ENCODE measurements at regions not wholly inside any gene's neighbourhood (a gene's known extent, or its start where the extent isn't known, plus 50 kb on each side); places are given as distances from the start of the nearest gene placed in this dataset.

DNA sequence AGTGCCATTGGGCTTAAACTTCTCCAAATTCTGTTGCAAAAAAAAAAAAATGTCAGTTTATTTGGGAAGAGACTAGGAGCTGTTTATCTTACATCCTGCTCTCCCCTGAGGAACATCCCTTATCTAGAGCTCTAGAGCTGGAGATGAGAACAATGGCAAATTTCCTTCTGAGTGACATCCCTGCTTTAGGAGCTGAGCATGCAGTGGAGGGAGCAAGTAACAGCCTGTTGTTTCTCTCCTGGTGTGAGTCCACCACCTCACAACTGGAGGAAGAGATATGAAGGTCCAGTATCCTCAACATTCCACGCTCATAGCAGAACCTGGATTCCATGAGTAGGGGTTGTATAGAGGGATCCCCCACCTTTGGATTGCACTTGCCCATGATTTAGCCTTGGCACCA is 676.4 kb downstream of the PCDH18 start:
- Histone ChIP-seq H3K4me3 (no peak overlapping the region), H3K9me3 (no peaks in the 10 kb centered on the region), H3K27me3 (no peaks in the 10 kb centered on the region), H3K27ac (no peak overlapping the region), H3K4me1 (no peaks in the 10 kb centered on the region), H3K36me3 (no peaks in the 10 kb centered on the region)
- TF ChIP-seq, protein P1, sequence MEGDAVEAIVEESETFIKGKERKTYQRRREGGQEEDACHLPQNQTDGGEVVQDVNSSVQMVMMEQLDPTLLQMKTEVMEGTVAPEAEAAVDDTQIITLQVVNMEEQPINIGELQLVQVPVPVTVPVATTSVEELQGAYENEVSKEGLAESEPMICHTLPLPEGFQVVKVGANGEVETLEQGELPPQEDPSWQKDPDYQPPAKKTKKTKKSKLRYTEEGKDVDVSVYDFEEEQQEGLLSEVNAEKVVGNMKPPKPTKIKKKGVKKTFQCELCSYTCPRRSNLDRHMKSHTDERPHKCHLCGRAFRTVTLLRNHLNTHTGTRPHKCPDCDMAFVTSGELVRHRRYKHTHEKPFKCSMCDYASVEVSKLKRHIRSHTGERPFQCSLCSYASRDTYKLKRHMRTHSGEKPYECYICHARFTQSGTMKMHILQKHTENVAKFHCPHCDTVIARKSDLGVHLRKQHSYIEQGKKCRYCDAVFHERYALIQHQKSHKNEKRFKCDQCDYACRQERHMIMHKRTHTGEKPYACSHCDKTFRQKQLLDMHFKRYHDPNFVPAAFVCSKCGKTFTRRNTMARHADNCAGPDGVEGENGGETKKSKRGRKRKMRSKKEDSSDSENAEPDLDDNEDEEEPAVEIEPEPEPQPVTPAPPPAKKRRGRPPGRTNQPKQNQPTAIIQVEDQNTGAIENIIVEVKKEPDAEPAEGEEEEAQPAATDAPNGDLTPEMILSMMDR (IDR thresholded peaks at IDR 0.05) = no peak
- DNase-seq (no peak), ATAC-seq (no peak)
- intact Hi-C loops (cut with DNase I) = no loop called here

- TF ChIP-seq, protein P1 (IDR thresholded peaks at IDR 0.05) = no peak
- no peaks in the 10 kb centered on the region for H3K36me3 ChIP-seq
Measured at GRCh38 chr4:136850446-136850845, 681.8 kb downstream of the PCDH18 start.

GRCh38 chr4:136847881-136848621 is 684.2 kb downstream of the PCDH18 start:
- TF ChIP-seq, protein P1 (IDR thresholded peaks at IDR 0.05) = no peak
- no peak overlapping the region for H3K4me3 ChIP-seq
- no peaks in the 10 kb centered on the region for H3K36me3 ChIP-seq
- DNase-seq (no peak), ATAC-seq (no peak)
- no peaks in the 10 kb centered on the region for H3K27me3 ChIP-seq
- no peaks in the 10 kb centered on the region for H3K9me3 ChIP-seq
- no peak overlapping the region for H3K27ac ChIP-seq
- intact Hi-C loops (cut with DNase I) = no loop called here
- no peaks in the 10 kb centered on the region for H3K4me1 ChIP-seq

More at GRCh38 chr4:136850446-136850845, 681.8 kb downstream of the PCDH18 start:
- H3K4me3 ChIP-seq = no peak overlapping the region
- DNase-seq = no peak
- no peaks in the 10 kb centered on the region for H3K27me3 ChIP-seq
- intact Hi-C loops (cut with DNase I) = no loop called here
- no peaks in the 10 kb centered on the region for H3K4me1 ChIP-seq
- H3K27ac ChIP-seq = no peak overlapping the region
- H3K9me3 ChIP-seq = no peaks in the 10 kb centered on the region
- no peak for ATAC-seq

DNA sequence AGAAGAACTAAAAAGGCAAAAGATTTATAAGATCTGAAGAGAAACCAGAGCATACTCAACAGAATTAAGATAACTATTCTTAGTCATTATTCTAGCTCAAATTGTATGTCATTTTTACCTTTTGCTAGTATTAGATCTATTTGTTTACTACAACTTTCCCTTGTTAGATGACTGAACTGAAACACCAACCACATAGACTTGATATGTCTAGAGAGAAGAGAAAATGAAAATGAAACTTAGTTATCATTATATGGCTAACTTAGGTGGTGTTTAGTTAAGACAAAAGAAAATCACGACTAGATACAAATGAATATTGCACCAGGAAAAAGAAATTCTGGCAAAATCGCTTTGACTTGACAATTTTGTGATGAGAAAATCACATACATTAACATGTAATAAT is 690.8 kb downstream of the PCDH18 start:
- DNase-seq (no peak), ATAC-seq (no peak)
- TF ChIP-seq, protein P1 (IDR thresholded peaks at IDR 0.05) = no peak
- H3K27ac ChIP-seq = no peak overlapping the region
- intact Hi-C loops (cut with DNase I) = no loop called here
- H3K4me3 ChIP-seq = no peak overlapping the region
- H3K9me3 ChIP-seq = no peaks in the 10 kb centered on the region
- no peaks in the 10 kb centered on the region for H3K27me3 ChIP-seq
- no peaks in the 10 kb centered on the region for H3K36me3 ChIP-seq
- no peaks in the 10 kb centered on the region for H3K4me1 ChIP-seq

DNA sequence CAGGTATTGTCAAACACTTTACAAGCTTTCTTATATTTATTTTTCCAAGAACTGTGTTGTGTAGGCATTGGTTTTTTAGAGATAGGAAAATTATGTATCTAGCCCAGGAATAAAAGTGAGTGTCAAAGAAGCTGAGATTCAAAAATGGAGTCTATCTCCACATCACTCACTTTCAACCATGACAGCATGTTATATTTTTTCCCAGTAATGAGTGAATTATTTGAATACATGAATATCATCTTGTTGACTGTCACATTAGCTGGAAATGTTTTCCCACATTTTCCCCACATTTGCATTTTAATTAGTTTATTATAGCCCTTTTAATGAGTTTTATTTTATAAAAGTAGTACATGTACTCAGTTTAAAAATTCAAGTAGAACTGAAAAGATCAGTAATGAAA is 693.7 kb downstream of the PCDH18 start:
- Histone ChIP-seq H3K4me1 (no peaks in the 10 kb centered on the region), H3K4me3 (no peak overlapping the region), H3K36me3 (no peaks in the 10 kb centered on the region), H3K27me3 (no peaks in the 10 kb centered on the region), H3K27ac (no peak overlapping the region), H3K9me3 (no peaks in the 10 kb centered on the region)
- ATAC-seq = no peak
- intact Hi-C loops (cut with DNase I) = no loop called here
- DNase-seq = no peak
- TF ChIP-seq, protein P1 (IDR thresholded peaks at IDR 0.05) = no peak

- ATAC-seq (no peak), DNase-seq (no peak)
- Histone ChIP-seq H3K4me1 (no peaks in the 10 kb centered on the region), H3K27ac (no peak overlapping the region), H3K9me3 (no peaks in the 10 kb centered on the region), H3K36me3 (no peaks in the 10 kb centered on the region), H3K4me3 (no peak overlapping the region), H3K27me3 (no peaks in the 10 kb centered on the region)
- TF ChIP-seq, protein P1 (IDR thresholded peaks at IDR 0.05) = no peak
- intact Hi-C loops (cut with DNase I) = no loop called here
Measured at GRCh38 chr4:136831553-136831952, 700.7 kb downstream of the PCDH18 start.

Measured in upper lobe of right lung (tissue), 1 donor.